GM12891 (cell line): ENCODE measurements at regions not wholly inside any gene's neighbourhood (a gene's known extent, or its start where the extent isn't known, plus 50 kb on each side); places are given as distances from the start of the nearest gene placed in this dataset.

Experiments
- PAX5 ChIP-seq: IDR thresholded peaks from 2 replicates; pipeline ENCODE4 v1.6.1; 2011; ENCODE audit warnings: low read length, moderate library complexity, mild to moderate bottlenecking; ENCODE audit not compliant: insufficient read depth, severe bottlenecking
- POLR2A ChIP-seq: IDR thresholded peaks from 2 replicates; pipeline ENCODE4 v1.6.1; 2011; ENCODE audit warnings: low read depth, low read length, control low read depth
- POLR2AphosphoS5 ChIP-seq: IDR thresholded peaks from 2 replicates; pipeline ENCODE4 v1.6.1; 2011; ENCODE audit warnings: low read depth, low read length, control low read depth
- POU2F2 ChIP-seq: IDR thresholded peaks from 2 replicates; pipeline ENCODE4 v1.6.1; 2011; ENCODE audit warnings: low read depth, mild to moderate bottlenecking, control low read depth, low read length, moderate library complexity
- TAF1 ChIP-seq: IDR thresholded peaks from 2 replicates; pipeline ENCODE4 v1.6.1; 2011; ENCODE audit warnings: low read depth, low read length, control low read depth

DNA sequence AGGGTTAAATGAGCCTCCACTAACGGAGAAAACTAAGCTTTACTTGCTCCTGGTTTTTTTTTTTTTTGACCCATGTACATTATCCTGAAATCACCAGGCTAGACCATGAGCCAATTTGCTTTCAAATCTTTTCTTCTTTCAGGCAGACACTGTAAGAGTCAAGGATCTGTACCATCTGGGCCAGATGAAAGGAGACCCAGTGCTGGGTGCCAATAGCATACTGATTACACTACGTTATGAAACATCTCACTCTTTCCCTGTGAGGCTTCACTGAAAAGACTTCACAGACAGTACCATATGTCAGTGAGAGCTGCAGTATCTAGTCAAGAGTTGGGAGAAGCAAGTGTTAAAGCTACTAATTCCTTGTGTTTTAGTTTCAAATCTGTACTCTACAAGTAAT, 161.2 kb upstream of the PTPRD start:
- TF ChIP-seq POLR2A = no peak
- TF ChIP-seq POLR2AphosphoS5 = no peak
- TF ChIP-seq TAF1 = no peak
- TF ChIP-seq POU2F2 = no peak
- TF ChIP-seq PAX5 = no peak
